Mesenchymal stem cell (in vitro differentiated cells and primary cell): ENCODE measurements at regions not wholly inside any gene's neighbourhood (a gene's known extent, or its start where the extent isn't known, plus 50 kb on each side); places are given as distances from the start of the nearest gene placed in this dataset.

Experiments used
- DNase-seq: peaks from one replicate; pipeline ENCODE4 v3.0.0-alpha.2; 2013
- H2AFZ ChIP-seq: one replicate; pipeline ENCODE4 v1.6.1; 2013; ENCODE audit warnings: low read depth, mild to moderate bottlenecking, control low read depth, inconsistent platforms, low read length, moderate library complexity
- H2AK5ac ChIP-seq: 2 replicates; pipeline ENCODE4 v1.6.1; 2013; ENCODE audit warnings: low read length, moderate library complexity, mild to moderate bottlenecking, inconsistent platforms; ENCODE audit not compliant: severe bottlenecking
- H2BK120ac ChIP-seq: one replicate; pipeline ENCODE4 v1.6.1; 2013; ENCODE audit warnings: low read depth, mild to moderate bottlenecking, inconsistent platforms, low read length, moderate library complexity
- H2BK12ac ChIP-seq, 2 experiments: one replicate each; pipeline ENCODE4 v1.6.1; 2013; ENCODE audit warnings: inconsistent platforms in 2 of 2, low read length in 2 of 2, mild to moderate bottlenecking in 2 of 2, moderate library complexity in 2 of 2, control low read depth in 1 of 2
- H2BK15ac ChIP-seq: one replicate; pipeline ENCODE4 v1.6.1; 2013; ENCODE audit warnings: mild to moderate bottlenecking, low read depth, inconsistent platforms; ENCODE audit not compliant: poor library complexity, severe bottlenecking
- H2BK5ac ChIP-seq: 2 replicates; pipeline ENCODE4 v1.6.1; 2013; ENCODE audit warnings: low read depth, mild to moderate bottlenecking, low read length, control low read depth, inconsistent platforms; ENCODE audit not compliant: poor library complexity, severe bottlenecking
- H3K14ac ChIP-seq, 2 experiments: one replicate each; pipeline ENCODE4 v1.6.1; 2013; ENCODE audit warnings: inconsistent platforms in 2 of 2, low read length in 2 of 2, control low read depth in 1 of 2, mild to moderate bottlenecking in 1 of 2, moderate library complexity in 1 of 2
- H3K18ac ChIP-seq, 2 experiments: one replicate each; pipeline ENCODE4 v1.6.1; 2013; ENCODE audit warnings: inconsistent platforms in 2 of 2, low read length in 2 of 2, control low read depth in 1 of 2, low read depth in 1 of 2, mild to moderate bottlenecking in 1 of 2
- H3K23ac ChIP-seq, 2 experiments: one replicate each; pipeline ENCODE4 v1.6.1; 2013; ENCODE audit warnings: inconsistent platforms in 2 of 2, low read length in 2 of 2, mild to moderate bottlenecking in 2 of 2, moderate library complexity in 2 of 2, control low read depth in 1 of 2
- H3K27ac ChIP-seq: 2 replicates; pipeline ENCODE4 v1.5.1; 2013; ENCODE audit warnings: mild to moderate bottlenecking, moderate library complexity, low read length, control low read depth, inconsistent platforms; ENCODE audit not compliant: poor library complexity, severe bottlenecking
- H3K27me3 ChIP-seq, 2 experiments: 2 replicates each; pipeline versions ENCODE4 v1.6.1 to v1.7.0; 2013; ENCODE audit warnings: low read length in 2 of 2, mild to moderate bottlenecking in 2 of 2, moderate library complexity in 2 of 2, control low read depth in 1 of 2, inconsistent platforms in 1 of 2; ENCODE audit not compliant: control insufficient read depth in 1 of 2, insufficient read depth in 1 of 2
- H3K36me3 ChIP-seq, 2 experiments: 2 replicates each; pipeline versions ENCODE4 v1.6.1 to v1.7.0; 2013; ENCODE audit warnings: low read length in 2 of 2, control low read depth in 1 of 2, inconsistent platforms in 1 of 2, low read depth in 1 of 2, mild to moderate bottlenecking in 1 of 2; ENCODE audit not compliant: insufficient read depth in 2 of 2, control insufficient read depth in 1 of 2
- H3K4ac ChIP-seq, 2 experiments: one replicate each; pipeline ENCODE4 v1.6.1; 2013; ENCODE audit warnings: inconsistent platforms in 2 of 2, low read length in 2 of 2, mild to moderate bottlenecking in 2 of 2, moderate library complexity in 2 of 2, control low read depth in 1 of 2, low read depth in 1 of 2
- H3K4me1 ChIP-seq: 2 replicates; pipeline ENCODE4 v1.6.1; 2013; ENCODE audit warnings: low read depth, low read length, control low read depth; ENCODE audit not compliant: control insufficient read depth, insufficient read depth
- H3K4me2 ChIP-seq: 2 replicates; pipeline ENCODE4 v1.6.1; 2013; ENCODE audit warnings: low read length, mild to moderate bottlenecking, inconsistent platforms; ENCODE audit not compliant: poor library complexity, severe bottlenecking
- H3K4me3 ChIP-seq, 2 experiments: 2 replicates each; pipeline versions ENCODE4 v1.5.1 to v1.7.0; 2013; ENCODE audit warnings: low read length in 2 of 2, mild to moderate bottlenecking in 2 of 2, control low read depth in 1 of 2, low read depth in 1 of 2; ENCODE audit not compliant: insufficient read depth in 1 of 2
- H3K79me1 ChIP-seq: replicated peaks from 2 replicates; pipeline ENCODE4 v1.6.1; 2013; ENCODE audit warnings: mild to moderate bottlenecking, control low read depth, low read length, inconsistent platforms; ENCODE audit not compliant: poor library complexity, severe bottlenecking
- H3K9ac ChIP-seq: 2 replicates; pipeline ENCODE4 v1.7.0; 2013; ENCODE audit warnings: mild to moderate bottlenecking, low read length, moderate library complexity
- H3K9me3 ChIP-seq: 2 replicates; pipeline ENCODE4 v1.7.0; 2013; ENCODE audit warnings: mild to moderate bottlenecking, low read length; ENCODE audit not compliant: control insufficient read depth
- H4K8ac ChIP-seq: one replicate; pipeline ENCODE4 v1.6.1; 2013; ENCODE audit warnings: inconsistent platforms, mild to moderate bottlenecking, low read length, moderate library complexity
- H4K91ac ChIP-seq: one replicate; pipeline ENCODE4 v1.6.1; 2013; ENCODE audit warnings: mild to moderate bottlenecking, low read length, inconsistent platforms
- WGBS: methylation state at CpG from one replicate; pipeline ENCODE4 v1.1.7; 2013; ENCODE audit warnings: mixed read lengths; 5-methylcytosine and 5-hydroxymethylcytosine counted together

DNA sequence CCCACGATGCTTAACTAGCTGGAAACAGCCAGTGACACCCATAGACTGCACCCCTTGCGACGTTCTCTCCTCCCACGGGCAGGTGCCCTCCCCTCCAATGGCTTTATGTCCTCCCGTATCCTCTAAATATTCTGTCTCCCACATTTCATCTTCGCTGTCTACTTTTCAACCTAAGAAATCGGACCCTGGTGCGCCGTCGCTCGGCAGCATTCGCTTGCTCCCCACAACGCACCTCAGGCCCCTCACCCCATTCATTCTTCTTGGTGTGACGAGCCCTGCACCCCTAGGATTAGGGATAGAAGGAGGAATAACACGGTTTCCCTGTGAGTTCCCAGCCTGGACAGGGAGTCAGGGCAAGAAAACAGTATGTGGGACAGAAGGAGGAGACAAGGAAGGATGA is 74.3 kb upstream of the FOXQ1 start:
- H3K23ac ChIP-seq: no peak overlapping the region
- H4K91ac ChIP-seq: no peak overlapping the region
- H2BK5ac ChIP-seq: no peak overlapping the region
- H2BK15ac ChIP-seq: no peak overlapping the region
- DNase-seq: no peak
- no peak overlapping the region for H3K14ac ChIP-seq
- no peak overlapping the region for H3K4me2 ChIP-seq
- no peaks in the 10 kb centered on the region for H3K4me1 ChIP-seq
- H3K36me3 ChIP-seq: no peaks in the 10 kb centered on the region
- H3K9ac ChIP-seq: no peak overlapping the region
- H3K4ac ChIP-seq: no peak overlapping the region
- H3K27me3 ChIP-seq: peaks cover 4 to 23% of the 10 kb centered on the region in 2 experiments
- 88% methylated on average over 15 of the region's 15 CpGs for WGBS
- no peak overlapping the region for H2BK120ac ChIP-seq
- no peak overlapping the region for H2AFZ ChIP-seq
- no peak overlapping the region for H2BK12ac ChIP-seq
- no peak overlapping the region for H3K27ac ChIP-seq
- H3K79me1 ChIP-seq: no peaks in the 10 kb centered on the region
- H3K18ac ChIP-seq: no peak overlapping the region
- H3K4me3 ChIP-seq: no peak overlapping the region
- H2AK5ac ChIP-seq: no peak overlapping the region
- H4K8ac ChIP-seq: no peak overlapping the region
- no peaks in the 10 kb centered on the region for H3K9me3 ChIP-seq

GRCh38 chr6:1235825-1236224 is 76.1 kb upstream of the FOXQ1 start:
- H3K18ac ChIP-seq: no peak overlapping the region
- H2BK5ac ChIP-seq: no peak overlapping the region
- no peak overlapping the region for H4K8ac ChIP-seq
- no peak for DNase-seq
- no peak overlapping the region for H3K4me3 ChIP-seq
- H2AFZ ChIP-seq: no peak overlapping the region
- H3K4ac ChIP-seq: no peak overlapping the region
- no peak overlapping the region for H2AK5ac ChIP-seq
- WGBS: 80% methylated on average over 6 of the region's 6 CpGs
- H3K23ac ChIP-seq: no peak overlapping the region
- no peak overlapping the region for H3K9ac ChIP-seq
- H4K91ac ChIP-seq: no peak overlapping the region
- H3K27me3 ChIP-seq: peaks cover 4 to 38% of the 10 kb centered on the region in 2 experiments
- no peaks in the 10 kb centered on the region for H3K36me3 ChIP-seq
- H3K9me3 ChIP-seq: no peaks in the 10 kb centered on the region
- H3K79me1 ChIP-seq: no peaks in the 10 kb centered on the region
- no peak overlapping the region for H3K27ac ChIP-seq
- no peak overlapping the region for H3K14ac ChIP-seq
- no peak overlapping the region for H2BK15ac ChIP-seq
- no peaks in the 10 kb centered on the region for H3K4me1 ChIP-seq
- no peak overlapping the region for H2BK12ac ChIP-seq
- no peak overlapping the region for H3K4me2 ChIP-seq
- no peak overlapping the region for H2BK120ac ChIP-seq

GRCh38 chr6:1233924-1234323 is 78.0 kb upstream of the FOXQ1 start:
- no peak overlapping the region for H2BK12ac ChIP-seq
- WGBS: 71% methylated on average over 11 of the region's 11 CpGs

DNA sequence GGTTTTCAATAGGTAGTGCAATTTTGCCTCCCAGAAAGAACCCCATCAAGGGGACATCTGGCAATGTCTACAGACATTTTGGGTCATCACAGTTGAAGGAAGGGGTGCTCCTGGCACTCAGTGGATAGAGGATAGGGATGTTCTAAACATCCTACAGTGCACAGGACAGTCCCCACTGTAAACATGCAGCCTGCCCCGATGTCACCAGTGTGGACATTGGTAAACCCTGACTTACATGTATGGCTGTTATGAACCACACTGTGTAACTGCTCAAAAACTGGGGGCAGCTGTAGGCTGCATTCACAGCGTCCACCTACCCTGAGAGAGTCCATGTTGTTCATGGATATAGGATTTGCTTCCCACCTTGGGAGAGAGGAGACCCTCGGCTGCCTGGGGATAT is 79.3 kb upstream of the FOXQ1 start:
- 80% methylated on average over 3 of the region's 3 CpGs for WGBS
- no peaks in the 10 kb centered on the region for H3K9me3 ChIP-seq
- H3K4ac ChIP-seq: no peak overlapping the region
- H3K14ac ChIP-seq: no peak overlapping the region
- H4K91ac ChIP-seq: no peak overlapping the region
- H3K4me3 ChIP-seq: no peak overlapping the region
- no peak overlapping the region for H2BK15ac ChIP-seq
- H2AK5ac ChIP-seq: no peak overlapping the region
- no peak overlapping the region for H3K23ac ChIP-seq
- H2AFZ ChIP-seq: no peak overlapping the region
- H3K4me2 ChIP-seq: no peak overlapping the region
- no peaks in the 10 kb centered on the region for H3K4me1 ChIP-seq
- no peaks in the 10 kb centered on the region for H3K79me1 ChIP-seq
- no peak overlapping the region for H2BK12ac ChIP-seq
- no peak for DNase-seq
- H3K27me3 ChIP-seq: peaks cover 7 to 60% of the 10 kb centered on the region in 2 experiments
- no peak overlapping the region for H3K27ac ChIP-seq
- H3K18ac ChIP-seq: no peak overlapping the region
- no peak overlapping the region for H3K9ac ChIP-seq
- H2BK120ac ChIP-seq: no peak overlapping the region
- H4K8ac ChIP-seq: no peak overlapping the region
- no peaks in the 10 kb centered on the region for H3K36me3 ChIP-seq
- H2BK5ac ChIP-seq: no peak overlapping the region

More at GRCh38 chr6:1233924-1234323, 78.0 kb upstream of the FOXQ1 start:
- no peak for DNase-seq
- Histone ChIP-seq H3K9me3 (no peaks in the 10 kb centered on the region), H3K9ac (no peak overlapping the region), H3K4me2 (no peak overlapping the region), H3K36me3 (no peaks in the 10 kb centered on the region), H3K79me1 (no peaks in the 10 kb centered on the region), H3K27ac (no peak overlapping the region), H2BK15ac (no peak overlapping the region), H3K14ac (no peak overlapping the region), H3K4me3 (no peak overlapping the region), H3K4me1 (no peaks in the 10 kb centered on the region), H3K27me3 (peaks cover 4 to 55% of the 10 kb centered on the region in 2 experiments), H2BK120ac (no peak overlapping the region), H3K4ac (no peak overlapping the region), H4K91ac (no peak overlapping the region), H2BK5ac (no peak overlapping the region), H2AFZ (no peak overlapping the region), H4K8ac (no peak overlapping the region), H3K18ac (no peak overlapping the region), H2AK5ac (no peak overlapping the region), H3K23ac (no peak overlapping the region)
